Activated CD4-positive, alpha-beta T cell treated with anti-CD3 and anti-CD28 coated beads, Interleukin-2, amount 10 ng/mL, durations not matched to agents 7 days and 5 days (primary cell): ENCODE measurements at regions not wholly inside any gene's neighbourhood (a gene's known extent, or its start where the extent isn't known, plus 50 kb on each side); places are given as distances from the start of the nearest gene placed in this dataset.

Experiments used
- CTCF ChIA-PET: fragments of 350-600 bp; sonication (Branson Sonifier 250); formaldehyde crosslinking; loops from one replicate; lab custom pipeline; 2021; ENCODE audit warnings: antibody characterized with exemption; lab: Charles Lee
- POLR2A ChIA-PET: fragments of 350-600 bp; sonication (Branson Sonifier 250); formaldehyde crosslinking; loops from one replicate; lab custom pipeline; 2021; ENCODE audit warnings: antibody characterized with exemption; lab: Charles Lee
- DNase-seq: peaks from one replicate; pipeline ENCODE4 v3.0.0-alpha.2; 2020
- H3K27ac Mint-ChIP-seq: one replicate; pipeline ENCODE4 v1.8.0; 2021; ENCODE audit warnings: mild to moderate bottlenecking, moderate library complexity, mixed read lengths
- H3K27me3 Mint-ChIP-seq: one replicate; pipeline ENCODE4 v1.8.0; 2021; ENCODE audit warnings: mixed read lengths
- H3K36me3 Mint-ChIP-seq: one replicate; pipeline ENCODE4 v1.8.0; 2021; ENCODE audit warnings: low read depth, mixed read lengths
- H3K4me1 Mint-ChIP-seq: one replicate; pipeline ENCODE4 v1.8.0; 2021; ENCODE audit warnings: mixed read lengths
- H3K4me3 Mint-ChIP-seq: one replicate; pipeline ENCODE4 v1.8.0; 2021; ENCODE audit warnings: mild to moderate bottlenecking, moderate library complexity, mixed read lengths
- H3K9me3 Mint-ChIP-seq: one replicate; pipeline ENCODE4 v1.8.0; 2021; ENCODE audit warnings: mixed read lengths

DNA sequence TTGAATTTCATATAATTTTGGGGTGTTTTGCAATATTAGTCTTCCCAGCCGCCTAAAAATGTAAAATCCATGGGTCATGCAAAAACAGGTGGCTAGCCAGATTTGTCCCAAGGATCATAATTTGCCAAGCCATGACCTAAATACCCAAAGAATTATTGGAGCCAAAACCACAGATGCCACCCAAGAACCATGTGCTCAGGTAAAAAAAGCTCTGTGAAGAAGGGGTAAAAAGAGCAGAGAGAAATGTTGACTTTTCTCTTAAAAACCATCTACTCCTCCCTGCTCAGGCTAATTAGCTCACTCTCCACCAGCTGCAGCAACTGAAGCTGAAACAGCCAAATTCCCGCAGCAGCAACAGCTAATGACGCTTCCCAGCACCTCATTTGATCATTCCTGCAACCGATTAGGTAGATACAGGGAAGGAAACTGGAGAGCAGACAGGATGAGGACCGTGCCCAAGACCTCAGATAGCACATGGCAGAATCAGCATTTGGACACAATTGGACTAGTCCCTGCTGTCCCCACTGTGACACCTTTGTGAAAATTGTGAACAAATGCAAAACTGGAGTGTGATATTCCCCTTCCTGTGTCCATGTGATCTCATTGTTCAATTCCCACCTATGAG, 107.9 kb upstream of the NXT1 start:
- H3K4me3 Mint-ChIP-seq: no peak overlapping the region
- CTCF ChIA-PET: no interaction called here
- no peak for DNase-seq
- no peaks in the 10 kb centered on the region for H3K4me1 Mint-ChIP-seq
- H3K27ac Mint-ChIP-seq: no peak overlapping the region
- H3K27me3 Mint-ChIP-seq: peaks cover 17% of the 10 kb centered on the region
- peaks cover 3% of the 10 kb centered on the region for H3K9me3 Mint-ChIP-seq
- POLR2A ChIA-PET: no interaction called here
- H3K36me3 Mint-ChIP-seq: no peaks in the 10 kb centered on the region

GRCh38 chr20:23242104-23242503, 108.5 kb upstream of the NXT1 start:
- Mint-ChIP-seq H3K4me3 (no peak overlapping the region), H3K4me1 (no peaks in the 10 kb centered on the region), H3K27me3 (peaks cover 22% of the 10 kb centered on the region), H3K36me3 (no peaks in the 10 kb centered on the region), H3K9me3 (peaks cover 3% of the 10 kb centered on the region), H3K27ac (no peak overlapping the region)
- DNase-seq: no peak
- POLR2A ChIA-PET: no interaction called here
- CTCF ChIA-PET: no interaction called here

- POLR2A ChIA-PET: no interaction called here
- Mint-ChIP-seq H3K4me3 (no peak overlapping the region), H3K36me3 (no peaks in the 10 kb centered on the region), H3K27me3 (peaks cover 26% of the 10 kb centered on the region), H3K4me1 (no peaks in the 10 kb centered on the region), H3K9me3 (peaks cover 3% of the 10 kb centered on the region), H3K27ac (no peak overlapping the region)
- no peak for DNase-seq
- CTCF ChIA-PET: no interaction called here
Observed at GRCh38 chr20:23241416-23241815, 109.2 kb upstream of the NXT1 start.

DNA sequence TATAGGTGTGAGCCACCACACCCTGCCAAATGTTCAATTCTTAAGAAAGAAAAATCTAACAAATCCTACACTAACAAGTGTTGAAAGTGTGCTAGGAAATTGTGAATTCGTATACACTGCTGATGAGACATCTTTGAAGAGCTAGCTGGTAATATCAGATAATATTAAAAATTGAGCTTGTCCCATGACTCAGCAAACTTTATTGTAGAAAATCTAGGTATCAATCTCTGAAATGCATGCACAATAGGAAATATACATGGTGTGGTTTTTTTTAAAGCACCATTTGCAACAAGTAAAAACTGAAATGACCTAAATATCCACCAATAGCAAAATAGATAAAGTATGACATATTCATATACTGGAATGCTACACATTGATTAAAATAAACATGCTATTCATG, 110.1 kb upstream of the NXT1 start:
- Mint-ChIP-seq H3K4me1 (no peaks in the 10 kb centered on the region), H3K4me3 (no peak overlapping the region), H3K36me3 (no peaks in the 10 kb centered on the region), H3K27ac (no peak overlapping the region), H3K9me3 (peaks cover 3% of the 10 kb centered on the region), H3K27me3 (peaks cover 26% of the 10 kb centered on the region)
- CTCF ChIA-PET: no interaction called here
- POLR2A ChIA-PET: no interaction called here
- DNase-seq: no peak

GRCh38 chr20:23237201-23237600, 113.4 kb upstream of the NXT1 start:
- DNase-seq: no peak
- Mint-ChIP-seq H3K27me3 (peaks cover 26% of the 10 kb centered on the region), H3K4me1 (no peaks in the 10 kb centered on the region), H3K27ac (no peak overlapping the region), H3K36me3 (no peaks in the 10 kb centered on the region), H3K4me3 (no peak overlapping the region), H3K9me3 (peaks cover 3% of the 10 kb centered on the region)
- ChIA-PET POLR2A (no interaction called here), CTCF (no interaction called here)

- Mint-ChIP-seq H3K4me1 (peaks cover 2% of the 10 kb centered on the region), H3K27me3 (peaks cover 24% of the 10 kb centered on the region), H3K27ac (no peak overlapping the region), H3K9me3 (no peaks in the 10 kb centered on the region), H3K4me3 (no peak overlapping the region), H3K36me3 (no peaks in the 10 kb centered on the region)
- CTCF ChIA-PET: interaction anchor here (0.7 to 2.1 kb wide), 4 partner anchors 11 to 543 kb away, joined by 3 to 8 read pairs (median 4); no protein-coding TSS in a partner anchor
- POLR2A ChIA-PET: no interaction called here
- peak; percentile 54 for DNase-seq
Observed at GRCh38 chr20:23235173-23236027, 115.2 kb upstream of the NXT1 start.

DNA sequence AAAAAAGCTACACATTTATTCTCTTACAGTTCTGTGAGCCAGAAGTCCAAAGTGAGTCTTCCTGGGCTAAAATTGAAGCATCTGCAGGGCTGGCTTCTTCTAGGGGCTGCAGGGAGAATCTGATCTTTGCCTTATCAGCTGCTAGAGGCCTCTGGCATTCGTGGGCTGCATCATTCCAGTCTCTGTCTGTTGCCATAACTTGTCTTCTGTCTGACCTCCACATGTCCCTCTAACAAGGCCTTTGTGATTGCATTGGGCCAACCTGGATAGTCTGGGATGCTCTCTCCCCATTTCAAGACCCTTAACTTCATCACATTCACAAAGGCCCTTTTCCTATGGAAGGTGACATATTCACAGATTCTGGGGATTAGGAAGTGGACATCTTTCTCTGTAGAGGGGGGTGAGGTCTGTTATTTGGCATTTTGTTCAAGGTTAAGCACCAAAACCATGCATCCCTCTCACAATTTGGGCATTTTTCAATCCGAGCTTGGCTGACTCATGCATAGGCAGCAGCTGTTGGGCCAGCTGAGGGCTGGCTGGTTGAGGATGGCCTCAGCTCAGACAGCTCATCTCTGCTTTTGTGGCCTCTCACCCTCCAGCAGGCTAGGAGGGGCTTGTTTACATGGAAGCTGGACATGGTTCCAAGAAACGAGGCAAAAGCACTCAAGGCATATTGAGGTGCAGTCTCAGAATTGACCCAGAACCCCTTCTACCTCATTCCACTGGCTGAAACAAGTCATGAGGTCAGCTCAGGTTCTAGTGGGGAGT, 116.1 kb upstream of the NXT1 start:
- ChIA-PET CTCF (interaction anchor here (0.7 to 2.1 kb wide), 3 partner anchors 11 to 542 kb away, joined by 6 to 8 read pairs (median 7); no protein-coding TSS in a partner anchor), POLR2A (no interaction called here)
- H3K27me3 Mint-ChIP-seq: peaks cover 20% of the 10 kb centered on the region
- no peaks in the 10 kb centered on the region for H3K36me3 Mint-ChIP-seq
- peaks cover 2% of the 10 kb centered on the region for H3K4me1 Mint-ChIP-seq
- no peak for DNase-seq
- no peaks in the 10 kb centered on the region for H3K9me3 Mint-ChIP-seq
- no peak overlapping the region for H3K4me3 Mint-ChIP-seq
- H3K27ac Mint-ChIP-seq: no peak overlapping the region

- POLR2A ChIA-PET: no interaction called here
- H3K27ac Mint-ChIP-seq: no peak overlapping the region
- H3K4me3 Mint-ChIP-seq: no peak overlapping the region
- H3K36me3 Mint-ChIP-seq: no peaks in the 10 kb centered on the region
- no peak for DNase-seq
- H3K27me3 Mint-ChIP-seq: peaks cover 14% of the 10 kb centered on the region
- CTCF ChIA-PET: interaction anchor here (2.1 kb wide), 1 partner anchor 541 kb away, joined by 8 read pairs; no protein-coding TSS in a partner anchor
- H3K4me1 Mint-ChIP-seq: peaks cover 2% of the 10 kb centered on the region
- H3K9me3 Mint-ChIP-seq: no peaks in the 10 kb centered on the region
Observed at GRCh38 chr20:23233341-23233740, 117.2 kb upstream of the NXT1 start.

GRCh38 chr20:23232679-23233308, 117.8 kb upstream of the NXT1 start:
- no peaks in the 10 kb centered on the region for H3K9me3 Mint-ChIP-seq
- ChIA-PET POLR2A (no interaction called here), CTCF (no interaction called here)
- DNase-seq: no peak
- H3K4me3 Mint-ChIP-seq: no peak overlapping the region
- peaks cover 2% of the 10 kb centered on the region for H3K4me1 Mint-ChIP-seq
- peaks cover 9% of the 10 kb centered on the region for H3K27me3 Mint-ChIP-seq
- H3K36me3 Mint-ChIP-seq: no peaks in the 10 kb centered on the region
- no peak overlapping the region for H3K27ac Mint-ChIP-seq

GRCh38 chr20:23232219-23232581, 118.4 kb upstream of the NXT1 start:
- Mint-ChIP-seq H3K36me3 (no peaks in the 10 kb centered on the region), H3K27me3 (peaks cover 4% of the 10 kb centered on the region), H3K4me3 (no peak overlapping the region), H3K9me3 (no peaks in the 10 kb centered on the region), H3K27ac (no peak overlapping the region), H3K4me1 (peaks cover 2% of the 10 kb centered on the region)
- no peak for DNase-seq
- ChIA-PET CTCF (no interaction called here), POLR2A (no interaction called here)

GRCh38 chr20:23231561-23232218, 118.9 kb upstream of the NXT1 start:
- no peaks in the 10 kb centered on the region for H3K27me3 Mint-ChIP-seq
- no peaks in the 10 kb centered on the region for H3K9me3 Mint-ChIP-seq
- ChIA-PET CTCF (no interaction called here), POLR2A (no interaction called here)
- H3K4me3 Mint-ChIP-seq: no peak overlapping the region
- H3K4me1 Mint-ChIP-seq: peaks cover 2% of the 10 kb centered on the region
- H3K27ac Mint-ChIP-seq: no peak overlapping the region
- no peak for DNase-seq
- no peaks in the 10 kb centered on the region for H3K36me3 Mint-ChIP-seq

DNA sequence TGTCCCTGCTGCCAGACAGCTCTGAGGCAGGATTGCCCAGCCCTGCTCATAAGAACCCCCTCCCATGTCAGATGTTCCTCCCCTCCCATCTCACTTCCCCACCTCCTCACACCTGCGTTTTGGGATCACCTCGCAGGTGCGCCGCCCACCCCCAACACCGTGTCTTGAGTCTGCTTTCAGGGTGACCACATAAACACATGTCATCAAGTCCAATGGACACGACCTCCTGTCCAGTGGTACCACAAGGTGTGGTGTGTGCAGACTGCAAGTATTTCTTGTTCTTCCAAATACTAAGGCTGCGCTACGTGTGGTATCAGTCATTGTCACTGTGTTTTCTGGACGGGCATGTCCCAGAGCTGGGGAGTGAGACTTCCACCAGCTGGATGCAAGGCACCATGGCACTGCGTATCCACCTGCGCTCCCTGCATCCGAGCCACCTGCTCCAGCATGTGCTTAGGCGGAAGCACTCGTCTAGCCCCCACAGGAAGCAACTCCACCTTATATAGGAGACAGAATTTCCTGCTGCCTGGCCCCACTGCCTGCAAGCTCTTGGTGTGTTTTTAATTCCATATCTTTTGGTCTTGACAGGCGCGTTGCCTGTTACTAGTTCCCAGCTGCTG, 119.7 kb upstream of the NXT1 start:
- peaks cover 2% of the 10 kb centered on the region for H3K4me1 Mint-ChIP-seq
- DNase-seq: no peak
- no peaks in the 10 kb centered on the region for H3K36me3 Mint-ChIP-seq
- no peak overlapping the region for H3K27ac Mint-ChIP-seq
- ChIA-PET POLR2A (no interaction called here), CTCF (no interaction called here)
- no peak overlapping the region for H3K4me3 Mint-ChIP-seq
- H3K27me3 Mint-ChIP-seq: peaks cover 4% of the 10 kb centered on the region
- H3K9me3 Mint-ChIP-seq: no peaks in the 10 kb centered on the region
